H1 (cell line): ENCODE measurements at regions not wholly inside any gene's neighbourhood (a gene's known extent, or its start where the extent isn't known, plus 50 kb on each side); places are given as distances from the start of the nearest gene placed in this dataset.

ENCODE experiments used
- CTCF ChIA-PET: fragments of 300-600 bp; sonication (Branson Sonifier 250); formaldehyde crosslinking; loops from one replicate; lab custom pipeline; 2021; ENCODE audit not compliant: partially characterized antibody; lab: Charles Lee
- POLR2A ChIA-PET: fragments of 300-600 bp; sonication (Branson Sonifier 250); formaldehyde crosslinking; loops from one replicate; lab custom pipeline; 2021; ENCODE audit warnings: inconsistent platforms; ENCODE audit not compliant: partially characterized antibody; lab: Charles Lee
- DNase-seq, 2 experiments: peaks; one replicate each; pipeline versions ENCODE4 v3.0.0 to v3.0.0-alpha.2; 2010 to 2022; ENCODE audit warnings: low spot score in 2 of 2, low read depth in 1 of 2, mixed read lengths in 1 of 2
- FAIRE-seq: peaks from 2 replicates; lab custom pipeline; 2011; peaks lifted over from hg19 to GRCh38; lab: Jason Lieb, UNC
- H2AFZ ChIP-seq: 2 replicates; pipeline ENCODE4 v1.8.1; 2012; ENCODE audit warnings: low read length, inconsistent platforms
- H2AK5ac ChIP-seq: 2 replicates; pipeline ENCODE4 v1.6.1; 2013; ENCODE audit warnings: low read depth, low read length
- H2BK120ac ChIP-seq: replicated peaks from 2 replicates; pipeline ENCODE3; 2013; ENCODE audit warnings: low read depth, low read length, inconsistent platforms
- H2BK12ac ChIP-seq: 2 replicates; pipeline ENCODE4 v1.6.1; 2013; ENCODE audit warnings: low read depth, low read length
- H2BK15ac ChIP-seq: 2 replicates; pipeline ENCODE4 v1.6.1; 2013; ENCODE audit warnings: low read length
- H2BK20ac ChIP-seq: 2 replicates; pipeline ENCODE4 v1.6.1; 2013; ENCODE audit warnings: low read length
- H2BK5ac ChIP-seq: 2 replicates; pipeline ENCODE4 v1.6.1; 2013; ENCODE audit warnings: low read depth, low read length
- H3K14ac ChIP-seq: 2 replicates; pipeline ENCODE4 v1.6.1; 2013; ENCODE audit warnings: inconsistent platforms; ENCODE audit not compliant: insufficient read length
- H3K18ac ChIP-seq: 2 replicates; pipeline ENCODE4 v1.6.1; 2013; ENCODE audit warnings: low read length; ENCODE audit errors: extremely low read depth
- H3K23ac ChIP-seq: 2 replicates; pipeline ENCODE4 v1.6.1; 2013; ENCODE audit warnings: inconsistent platforms; ENCODE audit not compliant: insufficient read length
- H3K23me2 ChIP-seq: 2 replicates; pipeline ENCODE4 v1.6.1; 2013; ENCODE audit warnings: low read depth, low read length
- H3K27ac ChIP-seq: 2 replicates; pipeline ENCODE4 v1.6.1; 2011; ENCODE audit warnings: low read depth, low read length, inconsistent platforms
- H3K27me3 ChIP-seq, 4 experiments: replicated peaks in 1 of 4; 1 replicate in 1 of 4; 2 replicates in 3 of 4; pipeline versions ENCODE4 v1.6.1 to v1.8.1; 2011 to 2013; ENCODE audit warnings: low read length in 3 of 4, mild to moderate bottlenecking in 3 of 4, inconsistent platforms in 2 of 4, mixed read lengths in 2 of 4, moderate library complexity in 1 of 4; ENCODE audit not compliant: control insufficient read depth in 3 of 4, insufficient read depth in 3 of 4; ENCODE audit errors: extremely low read depth in 1 of 4
- H3K36me3 ChIP-seq, 4 experiments: 2 replicates each; pipeline versions ENCODE4 v1.6.1 to v1.8.1; 2011 to 2013; ENCODE audit warnings: mild to moderate bottlenecking in 4 of 4, low read length in 3 of 4, moderate library complexity in 2 of 4, control low read depth in 1 of 4, inconsistent platforms in 1 of 4; ENCODE audit not compliant: insufficient read depth in 4 of 4, control insufficient read depth in 2 of 4
- H3K4ac ChIP-seq: replicated peaks from 2 replicates; pipeline ENCODE3; 2013; ENCODE audit warnings: low read length, low read depth, mixed read lengths, inconsistent platforms; ENCODE audit not compliant: insufficient read length
- H3K4me1 ChIP-seq, 4 experiments: replicated peaks in 1 of 4; 1 replicate in 1 of 4; 2 replicates in 3 of 4; pipeline versions ENCODE4 v1.6.1 to v1.8.1; 2011 to 2013; ENCODE audit warnings: low read length in 3 of 4, inconsistent platforms in 2 of 4, mixed read lengths in 1 of 4; ENCODE audit not compliant: insufficient read depth in 4 of 4, control insufficient read depth in 3 of 4
- H3K4me2 ChIP-seq, 2 experiments: 2 replicates each; pipeline versions ENCODE4 v1.6.1 to v1.8.1; 2011 to 2013; ENCODE audit warnings: low read depth in 2 of 2, low read length in 2 of 2, control low read depth in 1 of 2, inconsistent platforms in 1 of 2, mild to moderate bottlenecking in 1 of 2; ENCODE audit not compliant: insufficient read depth in 1 of 2
- H3K4me3 ChIP-seq, 4 experiments: fragments of 200-600, 300-600 bp in 1 of 4; sonication (generic), shearing (Covaris generic), sonication (Bioruptor Twin) in 1 of 4; 2 replicates each; pipeline versions ENCODE4 v1.5.1 to v1.8.1; 2011 to 2016; ENCODE audit warnings: low read length in 4 of 4, low read depth in 3 of 4, control low read depth in 2 of 4, inconsistent platforms in 2 of 4, mild to moderate bottlenecking in 2 of 4, mixed read lengths in 1 of 4, moderate library complexity in 1 of 4; ENCODE audit not compliant: insufficient read depth in 2 of 4; ENCODE audit errors: extremely low read depth in 1 of 4
- H3K56ac ChIP-seq: replicated peaks from 2 replicates; pipeline ENCODE3; 2013; ENCODE audit warnings: low read depth, mild to moderate bottlenecking, mixed read lengths, low read length, inconsistent platforms; ENCODE audit not compliant: insufficient read length
- H3K79me1 ChIP-seq: 2 replicates; pipeline ENCODE4 v1.6.1; 2013; ENCODE audit warnings: low read depth, low read length, control low read depth
- H3K79me2 ChIP-seq, 2 experiments: 2 replicates each; pipeline versions ENCODE4 v1.6.1 to v1.8.1; 2012 to 2013; ENCODE audit warnings: low read length in 2 of 2, mild to moderate bottlenecking in 2 of 2, inconsistent platforms in 1 of 2; ENCODE audit not compliant: insufficient read depth in 2 of 2, control insufficient read depth in 1 of 2
- H3K9ac ChIP-seq, 4 experiments: replicated peaks in 1 of 4; 1 replicate in 1 of 4; 2 replicates in 3 of 4; pipeline versions ENCODE4 v1.6.1 to v1.8.1; 2011 to 2013; ENCODE audit warnings: low read depth in 3 of 4, low read length in 3 of 4, control low read depth in 2 of 4, mild to moderate bottlenecking in 2 of 4, moderate library complexity in 2 of 4, inconsistent platforms in 1 of 4; ENCODE audit errors: extremely low read depth in 1 of 4
- H3K9me3 ChIP-seq, 2 experiments: 2 replicates each; pipeline versions ENCODE4 v1.6.1 to v1.8.1; 2012 to 2013; ENCODE audit warnings: mild to moderate bottlenecking in 2 of 2, moderate library complexity in 2 of 2, control low read depth in 1 of 2, inconsistent platforms in 1 of 2, low read depth in 1 of 2, low read length in 1 of 2, mixed read lengths in 1 of 2; ENCODE audit not compliant: insufficient read depth in 2 of 2
- H4K20me1 ChIP-seq, 2 experiments: replicated peaks in 1 of 2; 2 replicates each; pipeline versions ENCODE3 to v1.8.1; 2011 to 2013; ENCODE audit warnings: inconsistent platforms in 2 of 2, low read length in 2 of 2, mild to moderate bottlenecking in 1 of 2; ENCODE audit not compliant: insufficient read depth in 2 of 2, control insufficient read depth in 1 of 2
- H4K5ac ChIP-seq: 2 replicates; pipeline ENCODE4 v1.6.1; 2013; ENCODE audit warnings: low read length, low read depth, mixed read lengths, inconsistent platforms; ENCODE audit not compliant: insufficient read length
- H4K8ac ChIP-seq: 2 replicates; pipeline ENCODE4 v1.8.0; 2013; ENCODE audit warnings: mild to moderate bottlenecking, moderate library complexity, low read length, inconsistent platforms; ENCODE audit not compliant: insufficient read depth; ENCODE audit errors: extremely low read depth
- H4K91ac ChIP-seq: replicated peaks from 2 replicates; pipeline ENCODE3; 2013; ENCODE audit warnings: low read length, mixed read lengths, inconsistent platforms; ENCODE audit not compliant: insufficient read length
- WGBS, 2 experiments: shearing (Covaris generic) in 1 of 2; methylation state at CpG; one replicate each; pipeline versions ENCODE4 v1.1.6 to v1.1.7; 2013 to 2015; ENCODE audit warnings: low lambda C conversion rate in 2 of 2, mixed read lengths in 2 of 2, inconsistent platforms in 1 of 2, low coverage in 1 of 2, missing lambda C conversion rate in 1 of 2; ENCODE audit not compliant: insufficient replicate concordance in 2 of 2, insufficient coverage in 1 of 2, insufficient read length in 1 of 2; ENCODE audit errors: extremely low coverage in 1 of 2, missing lambda C conversion rate in 1 of 2; 5-methylcytosine and 5-hydroxymethylcytosine counted together

DNA sequence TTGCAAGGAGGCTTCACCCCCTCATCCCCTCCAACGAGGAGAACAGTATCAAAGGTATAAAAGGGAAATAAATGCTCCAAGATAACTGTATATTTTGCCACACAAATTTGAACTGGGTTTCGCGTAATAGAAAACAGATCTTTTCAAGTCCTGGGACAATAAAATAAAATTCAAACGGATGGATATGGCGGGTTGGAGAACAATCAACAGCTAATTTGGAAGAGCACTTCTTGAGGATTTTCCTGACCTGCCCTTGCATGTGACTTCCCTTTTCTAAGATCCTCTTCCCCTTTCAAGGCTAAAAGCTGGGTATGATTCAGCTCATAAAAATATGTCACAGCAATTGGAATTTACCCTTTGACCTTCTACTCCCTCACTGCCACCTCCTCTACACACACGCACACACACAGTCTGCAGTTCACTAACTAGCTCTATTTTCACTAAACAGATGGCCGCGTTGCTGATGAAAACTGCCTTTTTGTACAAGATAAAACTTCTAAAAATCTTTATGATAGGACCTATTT lies 386.9 kb downstream of the FIGN start:
- Histone ChIP-seq H3K4me2 (peak overlapping the region; percentile 75 to 80), H3K9me3 (no peaks in the 10 kb centered on the region), H3K36me3 (no peaks in the 10 kb centered on the region), H2AK5ac (no peak overlapping the region), H3K56ac (no peak overlapping the region), H3K14ac (no peak overlapping the region), H4K20me1 (no peaks in the 10 kb centered on the region), H2BK20ac (no peak overlapping the region), H2BK5ac (peak overlapping the region; percentile 47; the same call in 1 of the 2 replicates), H4K5ac (no peak overlapping the region), H3K4me3 (peak overlapping the region; percentile 40 to 64 (median 52); a peak in 6 of 8 replicates), H3K23ac (no peak overlapping the region), H3K4ac (no peak overlapping the region), H2AFZ (peak overlapping the region; percentile 93), H4K91ac (no peak overlapping the region), H3K23me2 (peaks cover 3% of the 10 kb centered on the region; the same call in 1 of the 2 replicates), H3K27ac (no peak overlapping the region), H3K27me3 (no peaks in the 10 kb centered on the region), H3K79me2 (no peaks in the 10 kb centered on the region), H3K79me1 (no peaks in the 10 kb centered on the region), H3K18ac (no peak overlapping the region; the same call in 1 of the 2 replicates), H4K8ac (no peak overlapping the region), H3K9ac (no peak overlapping the region; a peak in 1 of 7 replicates), H2BK120ac (no peak overlapping the region), H3K4me1 (peaks cover 0 to 13% (median 6%) of the 10 kb centered on the region in 4 experiments; a peak in 4 of 7 replicates), H2BK12ac (no peak overlapping the region; the same call in 1 of the 2 replicates), H2BK15ac (no peak overlapping the region)
- WGBS, 2 experiments = 35% methylated on average over 8 of the region's 8 CpGs; no CpG with 5 or more reads in 1 of the 2 experiments
- ChIA-PET POLR2A (interaction anchor here (1.0 kb wide), 1 partner anchor 248 kb away, joined by 5 read pairs; no protein-coding TSS in a partner anchor), CTCF (interaction anchor here (0.6 to 1.4 kb wide), 3 partner anchors 122 to 1193 kb away, joined by 3 to 5 read pairs (median 3); no protein-coding TSS in a partner anchor)
- FAIRE-seq = peak; percentile 24
- no peak for DNase-seq
